Suprapubic skin (tissue), 4 donors: ENCODE measurements at regions not wholly inside any gene's neighbourhood (a gene's known extent, or its start where the extent isn't known, plus 50 kb on each side); places are given as distances from the start of the nearest gene placed in this dataset.
"Not testable (repeated sequence)": the region's sequence is repeated elsewhere in the genome, so short reads cannot be mapped to it uniquely, and the experiment has no call there.

ENCODE experiments used
- DNase-seq, 2 donors: peaks; one replicate each; pipeline ENCODE4 v3.0.0-alpha.2; 2019; ENCODE audit warnings: low spot score in 2 of 2
- H3K27ac ChIP-seq: fragments of 200-600 bp; sonication (generic); one replicate; pipeline ENCODE4 v1.5.1; 2019
- H3K27me3 ChIP-seq: fragments of 200-600 bp; sonication (generic); one replicate; pipeline ENCODE4 v1.5.1; 2019
- H3K36me3 ChIP-seq: fragments of 200-600 bp; sonication (generic); one replicate; pipeline ENCODE4 v1.5.1; 2019
- H3K4me1 ChIP-seq: fragments of 200-600 bp; sonication (generic); one replicate; pipeline ENCODE4 v1.5.1; 2019
- H3K4me3 ChIP-seq: fragments of 200-600 bp; sonication (generic); one replicate; pipeline ENCODE4 v1.5.1; 2019; ENCODE audit warnings: mild to moderate bottlenecking
- H3K9me3 ChIP-seq: fragments of 200-600 bp; sonication (generic); one replicate; pipeline ENCODE4 v1.5.1; 2019
- CTCF ChIP-seq, 2 donors: fragments of 200-600 bp in 1 of 2; fragments of 450-650 bp in 1 of 2; sonication (generic) in 1 of 2; IDR thresholded peaks; one replicate each; pipeline ENCODE4 v1.5.1; 2016 to 2019; ENCODE audit warnings: antibody characterized with exemption in 2 of 2, mild to moderate bottlenecking in 1 of 2, moderate library complexity in 1 of 2
- EP300 ChIP-seq: sonication (generic); formaldehyde crosslinking; IDR thresholded peaks from one replicate; pipeline ENCODE4 v1.6.1; 2017; ENCODE audit warnings: antibody characterized with exemption
- POLR2A ChIP-seq, 2 donors: fragments of 450-650 bp; IDR thresholded peaks; one replicate each; pipeline ENCODE4 v1.6.1; 2017; ENCODE audit warnings: antibody characterized with exemption in 2 of 2, mild to moderate bottlenecking in 2 of 2, moderate library complexity in 2 of 2
- POLR2AphosphoS5 ChIP-seq, 3 donors: sonication (generic); formaldehyde crosslinking; IDR thresholded peaks; one replicate each; pipeline ENCODE4 v1.6.1; 2017; ENCODE audit warnings: antibody characterized with exemption in 3 of 3
- WGBS: methylation state at CpG from one replicate; pipeline ENCODE4 v1.1.5; 2018; 5-methylcytosine and 5-hydroxymethylcytosine counted together

- WGBS = 65% methylated on average over 2 of the region's 2 CpGs
- Histone ChIP-seq H3K4me1 (no peaks in the 10 kb centered on the region), H3K27ac (no peak overlapping the region), H3K27me3 (no peaks in the 10 kb centered on the region), H3K4me3 (no peak overlapping the region), H3K9me3 (no peaks in the 10 kb centered on the region), H3K36me3 (no peaks in the 10 kb centered on the region)
- no peak for DNase-seq
- no peak for TF ChIP-seq EP300
- no peak for TF ChIP-seq POLR2A (IDR thresholded peaks at IDR 0.05)
- TF ChIP-seq CTCF (IDR thresholded peaks at IDR 0.05) = no peak
- no peak for TF ChIP-seq POLR2AphosphoS5 (IDR thresholded peaks at IDR 0.05)
Measured at GRCh38 chr5:114122852-114123251, 239.0 kb upstream of the KCNN2 start.

GRCh38 chr5:114123654-114124053 lies 238.2 kb upstream of the KCNN2 start:
- no peaks in the 10 kb centered on the region for H3K36me3 ChIP-seq
- H3K4me1 ChIP-seq = no peaks in the 10 kb centered on the region
- H3K9me3 ChIP-seq = no peaks in the 10 kb centered on the region
- H3K27ac ChIP-seq = no peak overlapping the region
- H3K27me3 ChIP-seq = no peaks in the 10 kb centered on the region
- TF ChIP-seq EP300 (no peak), POLR2A (IDR thresholded peaks at IDR 0.05) (no peak), CTCF (IDR thresholded peaks at IDR 0.05) (no peak), POLR2AphosphoS5 (IDR thresholded peaks at IDR 0.05) (no peak)
- H3K4me3 ChIP-seq = no peak overlapping the region
- DNase-seq = no peak
- 100% methylated on average over 2 of the region's 2 CpGs for WGBS

GRCh38 chr5:114146398-114146797 lies 215.5 kb upstream of the KCNN2 start:
- peaks cover 10% of the 10 kb centered on the region for H3K9me3 ChIP-seq
- H3K36me3 ChIP-seq = no peaks in the 10 kb centered on the region
- H3K4me3 ChIP-seq = no peak overlapping the region
- no peak overlapping the region for H3K27ac ChIP-seq
- H3K27me3 ChIP-seq = no peaks in the 10 kb centered on the region
- DNase-seq = no peak
- H3K4me1 ChIP-seq = no peaks in the 10 kb centered on the region
- TF ChIP-seq CTCF (IDR thresholded peaks at IDR 0.05) (no peak), POLR2A (IDR thresholded peaks at IDR 0.05) (no peak), POLR2AphosphoS5 (IDR thresholded peaks at IDR 0.05) (no peak), EP300 (no peak)
- WGBS = 54% methylated on average over 3 of the region's 3 CpGs

- H3K36me3 ChIP-seq = no peaks in the 10 kb centered on the region
- H3K27me3 ChIP-seq = no peaks in the 10 kb centered on the region
- H3K9me3 ChIP-seq = peaks cover 10% of the 10 kb centered on the region
- DNase-seq = no peak
- H3K4me3 ChIP-seq = no peak overlapping the region
- H3K27ac ChIP-seq = no peak overlapping the region
- 79% methylated on average over 3 of the region's 3 CpGs for WGBS
- no peaks in the 10 kb centered on the region for H3K4me1 ChIP-seq
- TF ChIP-seq POLR2A (IDR thresholded peaks at IDR 0.05) = no peak
- TF ChIP-seq POLR2AphosphoS5 (IDR thresholded peaks at IDR 0.05) = no peak
- TF ChIP-seq EP300 = no peak
- no peak for TF ChIP-seq CTCF (IDR thresholded peaks at IDR 0.05)
Measured at GRCh38 chr5:114148253-114148652, 213.6 kb upstream of the KCNN2 start.

- WGBS = 63% methylated on average over 3 of the region's 3 CpGs
- H3K4me3 ChIP-seq, H3K27ac ChIP-seq, DNase-seq, H3K4me1 ChIP-seq, H3K9me3 ChIP-seq, H3K36me3 ChIP-seq, H3K27me3 ChIP-seq: not testable (repeated sequence)
Measured at GRCh38 chr5:114148728-114149127, 213.1 kb upstream of the KCNN2 start.

GRCh38 chr5:114152656-114153360 lies 209.1 kb upstream of the KCNN2 start:
- Histone ChIP-seq H3K4me1 (no peaks in the 10 kb centered on the region), H3K36me3 (no peaks in the 10 kb centered on the region), H3K27ac (no peak overlapping the region), H3K27me3 (no peaks in the 10 kb centered on the region), H3K9me3 (peaks cover 17% of the 10 kb centered on the region), H3K4me3 (no peak overlapping the region)
- 75% methylated on average over 8 of the region's 8 CpGs for WGBS
- no peak for DNase-seq
- TF ChIP-seq EP300 = no peak
- no peak for TF ChIP-seq POLR2A (IDR thresholded peaks at IDR 0.05)
- no peak for TF ChIP-seq POLR2AphosphoS5 (IDR thresholded peaks at IDR 0.05)
- TF ChIP-seq CTCF (IDR thresholded peaks at IDR 0.05) = no peak
